ENCODE measurements at regions not wholly inside any gene's neighbourhood (a gene's known extent, or its start where the extent isn't known, plus 50 kb on each side); places are given as distances from the start of the nearest gene placed in this dataset.

- Histone ChIP-seq H3K9ac (ENCODE audit: insufficient read depth in 1 of 2, low read depth in 2 of 2, low read length in 2 of 2) (no peak overlapping the region), H2AFZ (ENCODE audit: low read depth, low read length) (no peak overlapping the region), H3K4me2 (ENCODE audit: insufficient read depth, low read length) (no peak overlapping the region), H4K20me1 (replicated peaks; ENCODE audit: control insufficient read depth, insufficient read depth, low read length) (no peaks in the 10 kb centered on the region), H3K4me3 (no peak overlapping the region), H3K27ac (ENCODE audit: extremely low read depth, low read depth, low read length) (no peak overlapping the region), H3K9me3 (replicated peaks; ENCODE audit: control insufficient read depth, insufficient read depth, low read depth, low read length) (no peaks in the 10 kb centered on the region), H3K79me2 (ENCODE audit: control insufficient read depth, insufficient read depth, low read length) (no peaks in the 10 kb centered on the region), H3K9me1 (ENCODE audit: control insufficient read depth, insufficient read depth, low read length) (no peaks in the 10 kb centered on the region), H3K36me3 (ENCODE audit: control insufficient read depth, insufficient read depth, low read length) (no peaks in the 10 kb centered on the region), H3K27me3 (ENCODE audit: control insufficient read depth in 2 of 2, insufficient read depth in 2 of 2, low read length in 2 of 2) (no peaks in the 10 kb centered on the region), H3K4me1 (replicated peaks in 1 of 2; ENCODE audit: control insufficient read depth in 2 of 2, insufficient read depth in 2 of 2, low read length in 2 of 2) (no peaks in the 10 kb centered on the region)
- no peak for DNase-seq (ENCODE audit: extremely low read depth in 1 of 4, low spot score in 3 of 4)
- no peak for ATAC-seq
- 5% methylated on average over 2 of the region's 2 CpGs for WGBS (ENCODE audit: insufficient coverage, low coverage, missing lambda C conversion rate)
- intact Hi-C loops (cut with micrococcal nuclease) (no loop called here), in situ Hi-C loops (cut with MboI) (no loop called here)
- no TSS peak for BruUV-seq (replicated peaks)
- ChIA-PET CTCF (ENCODE audit: low intra/inter-chr PET ratio) (no interaction called here), POLR2A (no interaction called here)
- FAIRE-seq = no peak
- TF ChIP-seq RAD51 (IDR thresholded peaks at IDR 0.05; ENCODE audit: borderline replicate concordance, low read depth) = no peak
- no peak for TF ChIP-seq TGIF2 (CRISPR knock-in tag; IDR thresholded peaks at IDR 0.05)
- TF ChIP-seq ZNF695 (CRISPR knock-in tag; IDR thresholded peaks at IDR 0.05) = no peak
- TF ChIP-seq, protein P1, sequence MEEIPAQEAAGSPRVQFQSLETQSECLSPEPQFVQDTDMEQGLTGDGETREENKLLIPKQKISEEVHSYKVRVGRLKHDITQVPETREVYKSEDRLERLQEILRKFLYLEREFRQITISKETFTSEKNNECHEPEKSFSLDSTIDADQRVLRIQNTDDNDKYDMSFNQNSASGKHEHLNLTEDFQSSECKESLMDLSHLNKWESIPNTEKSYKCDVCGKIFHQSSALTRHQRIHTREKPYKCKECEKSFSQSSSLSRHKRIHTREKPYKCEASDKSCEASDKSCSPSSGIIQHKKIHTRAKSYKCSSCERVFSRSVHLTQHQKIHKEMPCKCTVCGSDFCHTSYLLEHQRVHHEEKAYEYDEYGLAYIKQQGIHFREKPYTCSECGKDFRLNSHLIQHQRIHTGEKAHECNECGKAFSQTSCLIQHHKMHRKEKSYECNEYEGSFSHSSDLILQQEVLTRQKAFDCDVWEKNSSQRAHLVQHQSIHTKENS (CRISPR knock-in tag; IDR thresholded peaks at IDR 0.05) = no peak
- TF ChIP-seq, protein P2, sequence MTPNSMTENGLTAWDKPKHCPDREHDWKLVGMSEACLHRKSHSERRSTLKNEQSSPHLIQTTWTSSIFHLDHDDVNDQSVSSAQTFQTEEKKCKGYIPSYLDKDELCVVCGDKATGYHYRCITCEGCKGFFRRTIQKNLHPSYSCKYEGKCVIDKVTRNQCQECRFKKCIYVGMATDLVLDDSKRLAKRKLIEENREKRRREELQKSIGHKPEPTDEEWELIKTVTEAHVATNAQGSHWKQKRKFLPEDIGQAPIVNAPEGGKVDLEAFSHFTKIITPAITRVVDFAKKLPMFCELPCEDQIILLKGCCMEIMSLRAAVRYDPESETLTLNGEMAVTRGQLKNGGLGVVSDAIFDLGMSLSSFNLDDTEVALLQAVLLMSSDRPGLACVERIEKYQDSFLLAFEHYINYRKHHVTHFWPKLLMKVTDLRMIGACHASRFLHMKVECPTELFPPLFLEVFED (CRISPR knock-in tag; conservative IDR thresholded peaks at IDR 0.05) = no peak
- TF ChIP-seq POLR2G (IDR thresholded peaks at IDR 0.05; ENCODE audit: low read depth, low read length) = no peak
- TF ChIP-seq, protein P3, sequence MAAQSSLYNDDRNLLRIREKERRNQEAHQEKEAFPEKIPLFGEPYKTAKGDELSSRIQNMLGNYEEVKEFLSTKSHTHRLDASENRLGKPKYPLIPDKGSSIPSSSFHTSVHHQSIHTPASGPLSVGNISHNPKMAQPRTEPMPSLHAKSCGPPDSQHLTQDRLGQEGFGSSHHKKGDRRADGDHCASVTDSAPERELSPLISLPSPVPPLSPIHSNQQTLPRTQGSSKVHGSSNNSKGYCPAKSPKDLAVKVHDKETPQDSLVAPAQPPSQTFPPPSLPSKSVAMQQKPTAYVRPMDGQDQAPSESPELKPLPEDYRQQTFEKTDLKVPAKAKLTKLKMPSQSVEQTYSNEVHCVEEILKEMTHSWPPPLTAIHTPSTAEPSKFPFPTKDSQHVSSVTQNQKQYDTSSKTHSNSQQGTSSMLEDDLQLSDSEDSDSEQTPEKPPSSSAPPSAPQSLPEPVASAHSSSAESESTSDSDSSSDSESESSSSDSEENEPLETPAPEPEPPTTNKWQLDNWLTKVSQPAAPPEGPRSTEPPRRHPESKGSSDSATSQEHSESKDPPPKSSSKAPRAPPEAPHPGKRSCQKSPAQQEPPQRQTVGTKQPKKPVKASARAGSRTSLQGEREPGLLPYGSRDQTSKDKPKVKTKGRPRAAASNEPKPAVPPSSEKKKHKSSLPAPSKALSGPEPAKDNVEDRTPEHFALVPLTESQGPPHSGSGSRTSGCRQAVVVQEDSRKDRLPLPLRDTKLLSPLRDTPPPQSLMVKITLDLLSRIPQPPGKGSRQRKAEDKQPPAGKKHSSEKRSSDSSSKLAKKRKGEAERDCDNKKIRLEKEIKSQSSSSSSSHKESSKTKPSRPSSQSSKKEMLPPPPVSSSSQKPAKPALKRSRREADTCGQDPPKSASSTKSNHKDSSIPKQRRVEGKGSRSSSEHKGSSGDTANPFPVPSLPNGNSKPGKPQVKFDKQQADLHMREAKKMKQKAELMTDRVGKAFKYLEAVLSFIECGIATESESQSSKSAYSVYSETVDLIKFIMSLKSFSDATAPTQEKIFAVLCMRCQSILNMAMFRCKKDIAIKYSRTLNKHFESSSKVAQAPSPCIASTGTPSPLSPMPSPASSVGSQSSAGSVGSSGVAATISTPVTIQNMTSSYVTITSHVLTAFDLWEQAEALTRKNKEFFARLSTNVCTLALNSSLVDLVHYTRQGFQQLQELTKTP (IDR thresholded peaks at IDR 0.05; ENCODE audit: low read depth in 1 of 2, partially characterized antibody in 2 of 2) = no peak
- no peak for TF ChIP-seq TRIM25 (IDR thresholded peaks at IDR 0.05; ENCODE audit: borderline replicate concordance)
- TF ChIP-seq ZNF766 (CRISPR knock-in tag; conservative IDR thresholded peaks at IDR 0.05) = no peak
- no peak for TF ChIP-seq PHTF2 (CRISPR knock-in tag; IDR thresholded peaks at IDR 0.05)
- TF ChIP-seq DDX20 (tag; IDR thresholded peaks at IDR 0.05; ENCODE audit: low read depth) = no peak
- no peak for TF ChIP-seq MEF2A (IDR thresholded peaks at IDR 0.05; ENCODE audit: control insufficient read depth, low read depth, low read length)
- TF ChIP-seq NCOR1 (IDR thresholded peaks at IDR 0.05) = no peak
- no peak for TF ChIP-seq SOX6 (IDR thresholded peaks at IDR 0.05)
Observed at GRCh38 chr4:89531932-89532640, 224.5 kb upstream of the GPRIN3 start.
